Fibroblast of lung (primary cell): ENCODE measurements at regions not wholly inside any gene's neighbourhood (a gene's known extent, or its start where the extent isn't known, plus 50 kb on each side); places are given as distances from the start of the nearest gene placed in this dataset.

Experiments used
- CTCF ChIP-seq, 2 donors: IDR thresholded peaks in 1 of 2; conservative IDR thresholded peaks in 1 of 2; 1 replicate in 1 of 2; 2 replicates in 1 of 2; pipeline ENCODE4 v1.5.1; 2011 to 2012; ENCODE audit warnings: low read length in 2 of 2, control low read depth in 1 of 2, inconsistent platforms in 1 of 2, low read depth in 1 of 2, mild to moderate bottlenecking in 1 of 2
- EZH2 ChIP-seq: IDR thresholded peaks from 2 replicates; pipeline ENCODE4 v1.5.1; 2012; ENCODE audit warnings: low read length, control low read depth, mild to moderate bottlenecking; ENCODE audit errors: missing control alignments

- TF ChIP-seq EZH2 (no peak), CTCF (conservative IDR thresholded peaks at IDR 0.05 in 1 of 2, IDR thresholded peaks at IDR 0.05 in 1 of 2; ENCODE audit: low read depth in 1 of 2, low read length in 2 of 2) (no peak)
These were observed 934.6 kb downstream of the VRK1 start for GRCh38 chr14:97731800-97732199.
